NK-92 treated with Interleukin-12 subunit alpha and Interleukin-12 subunit beta, amount 100 ng/mL, for 24 hours (cell line): ENCODE measurements at regions not wholly inside any gene's neighbourhood (a gene's known extent, or its start where the extent isn't known, plus 50 kb on each side); places are given as distances from the start of the nearest gene placed in this dataset.

Experiments
- DNase-seq: peaks from one replicate; lab custom pipeline; 2025; lab: John Stamatoyannopoulos, UW

DNA sequence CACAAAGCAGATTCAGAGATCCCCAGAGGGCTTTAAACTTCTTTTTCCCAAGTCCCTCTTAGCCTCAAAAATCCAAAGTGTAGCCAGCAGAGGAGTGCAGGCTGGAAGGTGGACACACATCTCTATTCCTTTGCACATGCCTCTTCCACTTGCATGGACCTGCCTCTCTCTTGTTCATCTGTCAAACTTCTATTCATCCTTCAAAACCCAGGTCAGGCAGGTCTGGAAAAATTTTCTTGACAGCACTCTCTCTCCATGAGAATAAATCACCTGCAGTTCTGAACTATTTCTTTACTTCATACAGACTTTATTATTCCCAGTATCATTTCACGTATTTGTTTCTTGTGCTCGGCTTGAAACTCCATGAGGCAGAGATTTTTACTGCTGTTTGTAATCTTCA is 127.5 kb downstream of the SS18 start:
- DNase-seq, result no peak

DNA sequence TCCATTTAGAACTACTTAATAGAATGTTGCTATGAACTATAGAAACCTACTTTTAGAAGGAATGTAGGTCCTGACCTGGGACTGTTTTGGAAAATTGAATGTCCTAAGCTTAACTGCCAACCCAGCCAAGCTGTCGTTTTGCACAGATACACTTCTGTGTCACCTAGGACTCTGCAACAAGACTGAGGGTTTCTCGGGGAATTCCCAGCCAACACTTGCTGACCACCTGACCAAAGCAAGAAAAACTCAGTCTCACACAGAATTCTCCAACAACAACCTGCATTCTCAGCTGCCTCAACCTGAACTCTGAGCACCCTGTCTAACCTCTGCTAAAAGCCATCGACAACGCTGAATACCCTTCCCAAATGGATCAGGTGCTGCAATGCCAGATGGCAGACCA is 128.2 kb downstream of the SS18 start:
- DNase-seq, result no peak

DNA sequence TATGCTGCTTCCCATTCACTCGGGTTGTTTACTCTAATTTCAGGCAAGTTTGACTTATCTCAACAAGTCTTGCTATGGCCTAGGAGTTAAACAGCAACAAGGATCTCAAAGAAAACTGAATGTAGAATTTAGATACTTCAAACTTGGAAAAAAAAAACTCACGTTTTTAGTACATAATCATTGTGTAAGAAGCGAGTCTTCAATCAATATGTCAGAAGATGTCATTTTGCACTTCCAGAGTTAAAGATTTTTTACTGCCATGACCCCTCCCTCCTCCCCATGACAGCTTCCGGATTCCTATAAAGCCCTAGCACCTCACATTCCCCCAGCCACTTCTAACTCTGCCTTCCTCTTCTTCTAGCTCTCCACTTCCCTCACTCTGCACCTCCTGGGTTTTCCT is 133.4 kb downstream of the SS18 start:
- DNase-seq, result no peak

DNA sequence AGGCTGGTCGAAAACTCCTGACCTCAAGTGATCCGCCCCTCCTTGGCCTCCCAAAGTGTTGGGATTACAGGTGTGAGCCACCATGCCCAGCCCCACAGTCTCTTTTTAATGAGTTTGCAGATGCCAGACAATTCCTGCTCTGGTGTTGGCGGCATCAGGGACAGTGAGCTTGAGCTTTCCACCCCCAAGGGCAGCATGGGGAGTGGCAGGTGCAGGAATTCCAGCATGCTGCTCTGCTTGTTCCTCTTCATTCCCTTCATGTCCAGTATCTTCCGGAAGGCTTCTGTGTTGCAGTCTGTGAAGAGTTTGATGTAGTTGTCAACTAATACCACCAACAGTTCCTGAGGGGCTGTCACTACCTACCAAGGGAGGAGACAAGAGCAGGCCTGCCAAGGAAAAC is 137.3 kb downstream of the SS18 start:
- DNase-seq, result no peak

DNA sequence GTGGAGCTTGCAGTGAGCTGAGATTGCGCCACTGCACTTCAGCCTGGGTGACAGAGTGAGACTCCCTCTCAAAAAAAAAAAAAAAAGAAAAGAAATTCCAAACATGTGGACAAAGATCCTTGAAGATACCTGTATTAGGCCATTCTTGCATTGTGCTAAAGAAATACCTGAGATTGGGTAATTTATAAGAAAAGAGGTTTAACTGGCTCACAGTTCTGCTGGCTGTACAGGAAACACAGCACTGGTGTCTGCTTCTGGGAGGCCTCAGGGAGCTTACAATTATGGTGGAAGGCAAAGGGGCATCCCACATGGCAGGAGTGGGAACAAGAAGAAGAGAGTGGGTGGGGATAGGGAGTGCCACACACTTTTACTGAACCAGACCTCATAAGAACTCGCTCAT is 140.1 kb downstream of the SS18 start:
- DNase-seq, result no peak

DNA sequence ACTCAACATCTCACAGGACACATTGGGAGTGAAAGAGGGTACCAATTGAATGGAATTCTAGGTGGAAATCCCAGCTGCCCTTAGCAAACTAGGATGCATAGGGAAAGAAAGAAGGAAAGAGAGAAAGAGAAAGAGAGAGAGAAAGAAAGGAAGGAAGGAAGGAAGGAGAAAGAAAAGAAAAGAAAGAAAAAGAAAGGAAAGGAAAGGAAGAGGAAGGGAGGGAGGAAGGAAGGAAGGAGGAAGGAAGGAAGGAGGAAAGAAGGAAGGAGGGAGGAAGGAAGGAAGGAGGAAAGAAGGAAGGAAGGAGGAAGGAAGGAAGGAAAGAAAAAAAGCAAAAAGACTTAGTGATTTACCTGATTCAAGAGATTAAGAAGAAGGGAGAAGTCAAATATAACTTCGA is 143.9 kb downstream of the SS18 start:
- DNase-seq, result no peak

DNA sequence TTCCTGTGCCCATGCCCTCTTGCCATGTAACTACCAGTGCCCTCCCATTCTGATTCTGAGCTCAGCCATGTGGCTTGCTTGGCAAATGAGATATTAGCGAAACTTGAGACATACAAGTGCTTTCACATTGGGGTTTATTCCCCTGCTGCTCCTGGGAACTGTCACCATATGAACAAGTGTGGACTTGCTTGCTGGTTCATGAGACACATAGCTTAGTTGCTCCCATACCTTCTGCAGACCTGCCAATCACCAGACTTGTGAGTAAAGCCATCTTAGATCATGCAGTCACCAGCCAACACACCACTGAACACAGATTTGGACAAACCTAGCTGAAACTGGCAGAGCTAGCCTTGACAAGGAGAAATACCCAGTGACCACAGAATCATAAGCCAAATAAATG is 155.1 kb downstream of the SS18 start:
- DNase-seq, result no peak

DNA sequence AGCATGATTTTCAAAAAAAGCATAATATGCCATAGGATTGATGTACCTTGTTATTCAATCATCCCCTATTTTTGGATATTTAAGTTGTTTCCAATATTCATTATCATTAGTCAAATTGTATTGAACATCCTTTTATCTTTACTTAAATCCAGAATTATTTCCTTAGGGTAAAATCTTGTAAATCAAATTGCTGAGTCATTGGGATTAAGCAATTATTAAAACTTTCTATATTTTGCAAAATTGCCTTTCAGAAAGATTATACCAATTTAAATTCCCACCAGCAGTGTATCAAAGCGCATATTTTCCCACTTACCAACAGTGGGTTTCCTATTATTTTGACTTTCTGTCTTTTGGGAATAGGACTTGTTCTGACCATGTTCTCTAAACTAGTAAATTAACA is 159.3 kb downstream of the SS18 start:
- no peak for DNase-seq

DNA sequence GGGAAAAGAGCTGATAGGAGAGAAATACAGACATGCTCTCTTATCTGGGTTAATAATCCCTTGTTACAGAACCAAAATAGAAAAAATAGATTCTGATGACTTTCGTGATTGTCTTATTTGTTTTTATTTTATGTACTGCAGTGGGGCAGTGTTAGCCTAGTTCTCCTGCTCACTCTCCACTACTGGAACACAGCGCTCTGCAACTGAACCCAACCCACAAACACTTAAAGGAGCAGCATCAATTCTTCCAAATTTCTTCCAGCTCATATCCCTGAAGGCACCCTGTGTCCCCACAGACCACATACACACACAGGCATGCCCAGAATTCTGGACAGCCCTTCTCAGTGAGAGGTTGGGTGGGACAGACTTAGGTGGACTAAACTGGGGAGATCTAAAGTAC is 160.6 kb downstream of the SS18 start:
- no peak for DNase-seq

DNA sequence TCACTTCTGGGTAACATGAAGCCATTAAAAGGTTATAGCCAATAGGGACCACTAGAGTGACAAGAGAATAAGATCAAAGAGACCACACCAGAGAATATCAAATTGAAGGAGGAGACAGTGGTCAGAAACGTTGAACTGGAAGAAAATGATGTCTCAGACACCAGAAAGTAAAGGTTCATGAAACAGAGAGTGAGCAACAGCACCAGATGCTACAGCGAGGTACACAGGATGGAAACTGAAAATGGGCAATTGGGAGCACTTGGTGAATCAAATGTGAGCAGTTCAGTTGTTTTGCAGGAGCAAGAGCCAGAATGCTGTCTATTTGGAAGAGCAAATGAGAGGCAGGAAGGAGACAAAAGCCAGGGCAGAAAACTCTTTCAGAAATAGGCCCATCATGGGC is 162.6 kb downstream of the SS18 start:
- no peak for DNase-seq

DNA sequence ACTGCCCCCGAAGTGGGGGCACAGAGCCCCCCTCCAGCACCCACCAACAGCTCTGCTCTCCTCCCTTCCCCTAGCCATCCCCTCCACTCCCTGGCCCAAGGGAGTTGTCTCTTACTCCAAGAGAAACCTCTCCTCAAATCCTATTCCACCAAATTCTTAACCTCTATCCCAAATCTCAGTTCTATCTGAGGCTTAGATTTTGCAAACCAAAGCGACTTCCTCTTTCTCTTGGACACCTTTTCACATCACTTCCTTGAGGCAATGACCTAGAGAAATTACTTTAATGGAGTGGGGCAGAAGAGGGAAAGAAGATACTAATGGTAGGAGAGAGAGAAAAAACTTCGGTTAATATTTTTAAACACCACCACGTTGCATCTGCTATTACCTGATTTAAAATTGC is 167.2 kb downstream of the SS18 start:
- no peak for DNase-seq

DNA sequence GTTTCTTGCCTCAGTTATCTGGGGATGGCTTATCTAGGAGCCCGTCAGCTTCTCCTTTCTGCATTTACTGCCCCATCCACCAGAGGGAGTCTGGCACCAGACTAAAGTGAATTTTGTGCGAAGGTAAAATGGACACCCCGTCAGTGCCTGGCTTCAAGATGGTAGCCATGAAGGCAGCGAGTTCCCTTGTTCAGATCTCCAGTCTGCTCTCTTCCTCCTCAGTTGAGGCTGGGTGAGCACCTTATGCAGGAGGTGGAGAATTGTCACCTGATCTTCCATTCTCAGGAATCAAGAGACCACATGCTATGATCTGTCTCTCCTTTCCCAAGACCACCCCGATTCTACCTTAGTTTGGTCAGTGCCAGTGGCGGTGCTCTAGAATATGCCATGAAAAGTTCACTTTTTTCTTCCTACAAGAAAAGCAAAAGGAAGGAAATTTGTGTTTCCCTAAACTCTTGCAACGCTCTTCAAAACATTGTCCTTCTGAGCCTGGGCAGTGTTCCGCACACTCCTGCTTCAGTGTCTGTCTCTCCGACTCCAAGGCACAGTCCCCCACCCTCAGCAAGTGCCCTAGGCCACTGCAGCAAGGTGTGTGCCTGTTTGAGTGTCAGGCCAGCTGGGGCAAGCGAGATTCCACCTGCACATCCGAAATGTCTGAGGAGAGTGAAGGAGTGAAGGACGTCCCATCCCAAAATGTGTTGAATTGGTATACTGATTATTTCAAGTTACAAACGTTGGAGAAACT is 168.6 kb downstream of the SS18 start:
- DNase-seq, result no peak

DNA sequence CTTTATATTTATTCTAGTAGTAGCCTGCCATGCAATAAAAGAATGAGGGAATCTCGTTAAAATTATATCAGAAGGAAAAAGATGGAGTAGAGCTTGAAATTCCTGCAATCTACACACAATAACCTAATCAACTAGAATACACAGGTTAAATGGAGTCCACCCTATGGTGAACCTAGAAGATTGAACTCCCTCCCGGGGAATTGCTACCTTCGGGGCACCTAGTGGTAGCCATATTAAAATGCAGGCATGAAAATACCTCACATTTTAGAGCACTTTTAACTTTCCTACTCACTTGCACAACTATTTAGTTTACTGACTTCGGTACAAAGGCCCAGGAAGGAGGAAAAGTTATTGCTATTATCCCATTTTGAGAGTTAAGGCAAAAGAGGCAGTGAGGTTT is 174.5 kb downstream of the SS18 start:
- DNase-seq, result no peak

DNA sequence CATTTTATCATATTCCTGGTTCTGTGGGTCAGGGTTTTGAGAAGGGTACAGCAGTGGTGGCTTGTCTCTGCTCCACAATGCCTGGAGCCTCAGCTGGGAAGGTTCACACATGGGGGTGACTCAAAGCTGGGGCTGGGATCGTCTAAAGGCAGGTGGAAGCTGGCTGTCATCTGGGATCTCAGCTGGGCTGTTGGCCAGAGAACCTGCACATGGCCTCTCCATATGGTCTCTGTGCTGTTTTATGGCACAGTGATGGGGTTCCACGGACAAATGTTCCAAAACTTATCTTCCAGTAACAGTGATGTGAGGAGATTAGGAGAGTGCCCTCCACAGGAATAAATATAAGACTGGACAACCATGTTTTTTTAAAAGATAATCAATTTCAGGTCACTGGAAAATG is 191.4 kb downstream of the SS18 start:
- no peak for DNase-seq

DNA sequence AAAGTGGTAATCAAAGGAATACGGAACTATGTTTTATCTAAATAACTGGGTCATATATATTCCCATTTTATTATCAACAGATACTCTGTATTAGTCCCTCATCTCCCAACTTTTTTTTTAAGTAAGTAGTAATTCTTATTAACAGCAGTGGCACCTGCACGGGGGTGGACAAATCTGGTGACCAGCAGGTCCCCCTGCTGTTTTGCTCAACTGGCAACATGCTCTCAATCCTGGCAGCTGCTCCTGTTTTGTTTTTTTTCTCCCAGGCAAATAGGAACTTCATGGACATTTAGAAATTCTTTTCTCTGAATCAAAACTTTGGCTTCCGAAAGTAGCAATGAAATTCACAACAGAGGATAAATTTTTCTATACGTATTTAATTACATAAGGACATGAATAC is 193.5 kb downstream of the SS18 start:
- no peak for DNase-seq

DNA sequence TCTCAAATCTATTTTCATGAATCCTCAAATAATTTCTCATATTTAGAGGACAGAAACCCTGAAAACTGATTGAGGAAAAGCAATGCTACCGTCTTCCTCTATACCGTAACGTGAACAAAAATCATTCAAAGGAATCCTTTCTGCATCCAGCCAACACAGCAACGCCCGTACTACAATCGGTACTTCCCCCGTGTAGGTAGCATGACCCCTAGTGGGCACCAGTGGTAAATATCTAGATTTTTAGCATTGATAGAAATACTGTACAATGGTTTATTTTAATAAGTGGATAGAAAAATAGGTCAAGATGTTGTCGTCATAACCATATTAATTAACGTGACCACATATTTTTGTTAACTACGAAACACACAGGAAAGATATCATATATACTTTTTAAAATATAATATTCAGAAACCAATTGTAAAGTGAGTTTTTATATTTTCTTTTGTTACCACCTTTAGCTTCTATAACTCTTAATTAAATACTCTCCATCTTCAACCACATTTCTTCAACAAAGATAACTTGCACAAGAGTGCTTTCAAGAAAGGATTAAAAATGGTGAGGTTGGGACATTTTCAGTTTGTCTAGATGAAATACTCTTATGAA is 194.1 kb downstream of the SS18 start:
- no peak for DNase-seq

DNA sequence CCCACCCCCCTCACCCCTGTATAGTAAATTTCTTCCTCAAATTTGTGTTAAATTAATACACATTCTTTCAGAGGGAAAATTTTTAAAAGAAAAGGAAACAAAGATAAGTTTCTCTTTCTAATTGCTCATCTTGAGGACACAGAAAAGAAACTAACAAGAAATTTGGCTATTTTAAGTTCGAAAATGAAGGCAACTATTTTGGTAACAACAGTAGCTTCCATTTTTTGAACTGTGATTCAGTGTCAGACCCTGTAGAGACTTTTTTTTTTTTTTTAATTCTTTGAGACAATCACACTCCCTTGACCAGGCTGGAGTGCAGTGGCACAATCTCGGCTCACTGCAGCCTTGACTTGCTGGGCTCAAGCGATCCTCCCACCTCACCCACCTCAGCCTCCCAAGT is 194.9 kb downstream of the SS18 start:
- DNase-seq, result no peak

DNA sequence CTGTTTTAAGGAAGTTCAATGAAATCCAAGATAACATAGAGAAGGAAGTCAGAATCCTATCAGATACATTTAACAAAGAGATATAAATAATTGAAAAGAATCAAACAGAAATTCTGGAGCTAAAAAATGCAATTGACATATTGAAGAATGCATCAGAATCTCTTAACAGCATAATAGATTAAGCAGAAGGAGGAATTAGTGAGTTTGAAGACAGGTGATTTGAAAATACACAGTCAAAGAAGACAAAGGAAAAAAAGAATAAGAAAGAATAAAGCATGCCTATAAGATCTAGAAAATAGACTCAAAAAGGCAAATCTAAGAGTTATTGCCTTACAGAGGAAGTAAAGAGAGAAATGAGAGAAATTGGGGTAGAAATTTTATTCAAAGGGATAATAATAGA is 204.1 kb downstream of the SS18 start:
- no peak for DNase-seq

DNA sequence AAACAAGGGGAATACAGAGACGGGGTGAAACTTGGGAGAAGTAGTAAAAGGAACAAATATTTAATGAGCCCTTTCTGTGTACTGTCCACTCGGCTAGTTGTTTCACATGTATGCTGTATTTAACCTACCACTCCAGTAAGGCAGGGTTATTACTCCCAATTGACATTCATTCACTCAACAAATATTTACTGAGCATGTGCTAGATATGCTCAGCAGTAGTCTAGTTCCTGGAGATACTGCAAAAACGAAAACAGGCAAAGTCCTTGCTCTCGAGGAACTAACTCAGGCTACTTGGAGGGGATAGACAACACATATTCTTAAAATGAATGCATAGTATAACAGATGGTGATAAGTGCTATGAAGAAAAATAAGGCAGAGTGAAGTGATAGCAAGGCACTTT is 207.3 kb downstream of the SS18 start:
- no peak for DNase-seq

DNA sequence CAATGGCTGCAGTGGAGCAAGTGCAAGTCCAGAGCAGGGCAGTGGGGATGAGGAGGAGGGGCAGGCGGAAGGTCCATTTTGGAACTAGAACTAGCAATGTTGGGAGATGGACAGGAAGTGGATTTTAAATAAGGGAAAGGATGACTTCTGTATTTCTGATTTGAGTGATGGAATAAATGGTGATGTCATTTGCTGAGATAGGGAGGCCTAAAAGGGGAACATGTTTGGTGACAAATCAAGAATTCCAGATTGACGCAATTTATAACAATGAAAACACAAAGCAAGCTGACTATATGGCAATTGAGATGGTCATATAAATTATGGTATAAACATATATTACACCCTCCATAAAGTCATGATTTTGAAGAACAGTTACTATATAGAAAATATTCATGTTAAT is 209.3 kb downstream of the SS18 start:
- DNase-seq, result no peak

DNA sequence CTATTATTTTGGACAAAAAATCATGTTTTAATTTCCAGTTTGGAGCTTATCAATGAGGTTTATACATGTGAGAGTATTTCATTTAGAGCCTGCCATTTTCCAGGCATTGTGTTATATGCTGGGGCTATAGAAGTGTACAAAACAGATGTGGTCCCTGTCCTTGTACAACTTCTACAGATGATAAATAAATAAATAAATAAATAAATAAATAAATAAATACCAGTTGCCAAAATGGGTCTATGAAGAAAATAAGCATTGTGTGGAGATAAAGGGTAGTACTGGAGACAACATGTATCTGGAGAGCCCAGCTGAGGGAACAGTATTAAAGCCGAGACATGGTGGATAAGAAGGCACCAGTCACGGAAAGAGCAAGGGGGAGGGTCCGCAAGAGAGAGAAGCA is 210.0 kb downstream of the SS18 start:
- no peak for DNase-seq

DNA sequence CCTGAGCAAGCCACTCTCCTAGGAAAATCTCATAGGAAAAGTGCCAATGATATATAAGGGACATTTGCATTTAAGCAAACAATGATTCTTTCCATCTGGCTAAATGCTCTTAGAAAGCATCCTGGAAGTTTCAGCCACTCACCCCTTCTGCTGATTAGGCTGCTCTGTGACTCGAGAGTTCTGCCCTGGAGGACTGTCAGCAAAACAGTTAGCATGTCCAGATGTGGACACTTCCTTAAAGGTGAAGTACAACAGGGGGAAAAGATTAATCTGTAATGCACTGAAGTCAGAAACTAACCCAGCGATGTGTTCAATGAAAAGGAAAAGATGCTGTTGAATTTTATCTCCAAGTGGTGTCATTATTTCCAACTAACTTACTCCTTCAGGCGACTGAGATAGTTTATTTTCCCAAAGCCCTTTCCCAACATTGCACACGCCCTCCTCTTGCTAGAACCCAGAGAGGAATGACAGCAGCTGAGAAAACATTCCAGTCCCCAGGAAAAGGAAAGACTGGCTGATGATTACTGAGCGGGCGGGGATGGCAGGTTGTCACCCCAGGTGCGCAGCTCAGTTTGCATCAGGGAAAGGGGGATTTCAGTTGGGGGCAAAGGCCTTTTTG is 214.0 kb downstream of the SS18 start:
- no peak for DNase-seq

DNA sequence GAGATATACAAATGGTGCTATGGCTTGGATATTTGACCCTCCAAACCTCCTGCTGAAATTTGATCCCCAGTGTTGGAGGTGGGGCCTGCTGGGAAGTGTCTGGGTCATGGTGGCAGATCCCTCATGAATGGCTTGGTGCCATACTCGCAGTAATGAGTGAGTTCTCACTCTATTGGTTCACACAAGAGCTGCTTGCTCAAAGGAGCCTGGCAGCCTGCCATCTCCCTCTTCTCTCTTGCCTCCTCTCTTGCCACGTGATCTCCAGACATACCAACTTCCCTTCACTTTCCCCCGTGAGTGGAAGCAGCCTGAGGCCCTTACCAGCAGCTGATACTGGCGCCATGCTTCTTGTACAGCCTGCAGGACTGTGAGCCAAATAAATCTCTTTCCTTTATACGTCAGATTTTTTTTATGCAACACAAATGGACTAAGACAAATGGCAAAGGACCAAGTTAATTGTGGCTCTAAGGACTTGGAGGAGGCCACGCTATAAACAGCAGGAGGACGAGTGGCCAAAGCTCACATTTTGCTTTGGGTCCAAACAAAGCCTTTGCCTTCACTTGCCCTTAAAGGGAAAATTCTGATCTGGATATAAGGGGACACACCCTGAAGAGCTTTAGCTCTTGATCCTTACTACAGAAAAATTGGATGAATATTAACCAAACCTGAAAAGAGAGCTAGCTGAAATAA is 214.7 kb downstream of the SS18 start:
- no peak for DNase-seq
